CD14-positive monocyte (primary cell): ENCODE measurements at regions not wholly inside any gene's neighbourhood (a gene's known extent, or its start where the extent isn't known, plus 50 kb on each side); places are given as distances from the start of the nearest gene placed in this dataset.

Experiments used
- DNase-seq, 3 donors: peaks; one replicate each; pipeline ENCODE4 v3.0.0-alpha.2; 2011 to 2022
- H2AFZ ChIP-seq: 2 replicates; pipeline ENCODE4 v1.6.0; 2012; ENCODE audit warnings: mild to moderate bottlenecking, low read depth, low read length, inconsistent platforms; ENCODE audit not compliant: insufficient read depth, poor library complexity, severe bottlenecking
- H3K27ac ChIP-seq, 2 donors: 1 replicate in 1 of 2; 2 replicates in 1 of 2; pipeline ENCODE4 v1.5.1; 2012 to 2013; ENCODE audit warnings: low read length in 2 of 2, control low read depth in 1 of 2, inconsistent platforms in 1 of 2, low read depth in 1 of 2, mild to moderate bottlenecking in 1 of 2
- H3K27me3 ChIP-seq, 2 donors: one replicate each; pipeline versions ENCODE4 v1.6.0 to v1.6.1; 2011 to 2013; ENCODE audit warnings: low read length in 2 of 2; ENCODE audit not compliant: control insufficient read depth in 2 of 2, insufficient read depth in 2 of 2
- H3K36me3 ChIP-seq, 2 donors: replicated peaks in 1 of 2; 1 replicate in 1 of 2; 2 replicates in 1 of 2; pipeline versions ENCODE4 v1.5.1 to v1.6.1; 2012 to 2013; ENCODE audit warnings: low read length in 2 of 2, control low read depth in 1 of 2, inconsistent platforms in 1 of 2, mild to moderate bottlenecking in 1 of 2; ENCODE audit not compliant: insufficient read depth in 2 of 2, control insufficient read depth in 1 of 2
- H3K4me1 ChIP-seq, 2 donors: 1 replicate in 1 of 2; 2 replicates in 1 of 2; pipeline versions ENCODE4 v1.5.1 to v1.6.1; 2012 to 2013; ENCODE audit warnings: low read length in 2 of 2, control low read depth in 1 of 2, inconsistent platforms in 1 of 2, mild to moderate bottlenecking in 1 of 2, moderate library complexity in 1 of 2; ENCODE audit not compliant: insufficient read depth in 2 of 2, control insufficient read depth in 1 of 2
- H3K4me2 ChIP-seq: replicated peaks from 2 replicates; pipeline ENCODE3; 2012; ENCODE audit warnings: low read length, moderate library complexity, mild to moderate bottlenecking; ENCODE audit not compliant: poor library complexity, severe bottlenecking; ENCODE audit errors: extremely low read depth
- H3K4me3 ChIP-seq, 3 experiments: fragments of 200-600 bp in 1 of 3; sonication (generic) in 1 of 3; replicated peaks in 1 of 3; 1 replicate in 2 of 3; 2 replicates in 1 of 3; pipeline ENCODE4 v1.5.1; 2011 to 2013; ENCODE audit warnings: low read length in 3 of 3, mild to moderate bottlenecking in 3 of 3, control low read depth in 2 of 3, low read depth in 2 of 3, inconsistent platforms in 1 of 3, moderate library complexity in 1 of 3
- H3K79me2 ChIP-seq: 2 replicates; pipeline ENCODE4 v1.6.0; 2012; ENCODE audit warnings: mild to moderate bottlenecking, control low read depth, inconsistent platforms, low read length, moderate library complexity; ENCODE audit not compliant: insufficient read depth
- H3K9ac ChIP-seq: 2 replicates; pipeline ENCODE4 v1.6.0; 2017; ENCODE audit warnings: low read length, mild to moderate bottlenecking; ENCODE audit not compliant: insufficient read depth, poor library complexity, severe bottlenecking
- H3K9me3 ChIP-seq, 2 donors: replicated peaks in 1 of 2; 1 replicate in 1 of 2; 2 replicates in 1 of 2; pipeline versions ENCODE4 v1.5.1 to v1.6.1; 2012 to 2013; ENCODE audit warnings: low read length in 2 of 2, control low read depth in 1 of 2; ENCODE audit not compliant: control insufficient read depth in 1 of 2, insufficient read depth in 1 of 2
- H4K20me1 ChIP-seq: 2 replicates; pipeline ENCODE4 v1.6.0; 2012; ENCODE audit warnings: mild to moderate bottlenecking, low read length, control low read depth, moderate library complexity; ENCODE audit not compliant: insufficient read depth
- H3K27ac Mint-ChIP-seq, 7 donors: one replicate each; pipeline ENCODE4 v1.8.0; 2020; ENCODE audit warnings: mild to moderate bottlenecking in 7 of 7, mixed read lengths in 7 of 7, moderate library complexity in 6 of 7, inconsistent platforms in 2 of 7
- H3K27me3 Mint-ChIP-seq, 3 donors: one replicate each; pipeline ENCODE4 v1.8.0; 2021 to 2022; ENCODE audit warnings: low read depth in 3 of 3, mild to moderate bottlenecking in 3 of 3, mixed read lengths in 3 of 3, moderate library complexity in 3 of 3, inconsistent platforms in 1 of 3
- H3K36me3 Mint-ChIP-seq, 2 donors: one replicate each; pipeline ENCODE4 v1.8.0; 2020; ENCODE audit warnings: mixed read lengths in 2 of 2, inconsistent platforms in 1 of 2, mild to moderate bottlenecking in 1 of 2
- H3K4me1 Mint-ChIP-seq: one replicate; pipeline ENCODE4 v1.8.0; 2020; ENCODE audit warnings: mild to moderate bottlenecking, mixed read lengths
- H3K4me3 Mint-ChIP-seq, 2 donors: one replicate each; pipeline ENCODE4 v1.8.0; 2020; ENCODE audit warnings: mild to moderate bottlenecking in 2 of 2, mixed read lengths in 2 of 2, moderate library complexity in 1 of 2
- H3K9me3 Mint-ChIP-seq, 7 donors: one replicate each; pipeline ENCODE4 v1.8.0; 2020 to 2022; ENCODE audit warnings: mixed read lengths in 7 of 7, mild to moderate bottlenecking in 6 of 7, moderate library complexity in 6 of 7, inconsistent platforms in 2 of 7
- CTCF ChIP-seq: fragments of 200-600 bp; IDR thresholded peaks from one replicate; pipeline ENCODE4 v1.8.0; 2022; ENCODE audit warnings: antibody characterized with exemption, mild to moderate bottlenecking
- WGBS: methylation state at CpG from one replicate; pipeline ENCODE4 v1.1.5; 2013; ENCODE audit warnings: missing lambda C conversion rate; ENCODE audit not compliant: insufficient coverage; 5-methylcytosine and 5-hydroxymethylcytosine counted together
- intact Hi-C, 2 donors: fragments of 100-400 bp; cut with micrococcal nuclease; formaldehyde crosslinking; loops; one replicate each; pipeline versions ENCODE4 v1.15.0 to v1.15.1; 2023

- intact Hi-C loops: no loop called here
- Mint-ChIP-seq H3K4me1 (no peaks in the 10 kb centered on the region), H3K4me3 (no peak overlapping the region), H3K36me3 (no peaks in the 10 kb centered on the region), H3K9me3 (peaks cover 0 to 3% (median 2%) of the 10 kb centered on the region in 7 donors), H3K27me3 (no peaks in the 10 kb centered on the region), H3K27ac (no peak overlapping the region)
- no peaks in the 10 kb centered on the region for H3K36me3 ChIP-seq
- no peak overlapping the region for H3K4me3 ChIP-seq
- no peaks in the 10 kb centered on the region for H3K27me3 ChIP-seq
- TF ChIP-seq CTCF: no peak
- no CpG with 5 or more reads among the region's 1 CpG for WGBS
- no peak overlapping the region for H3K27ac ChIP-seq
- H3K4me1 ChIP-seq: no peaks in the 10 kb centered on the region
- no peak overlapping the region for H2AFZ ChIP-seq
- no peaks in the 10 kb centered on the region for H4K20me1 ChIP-seq
- no peak for DNase-seq
- H3K79me2 ChIP-seq: no peaks in the 10 kb centered on the region
- H3K4me2 ChIP-seq: no peak overlapping the region
- no peak overlapping the region for H3K9ac ChIP-seq
- H3K9me3 ChIP-seq: peaks cover 0 to 4% of the 10 kb centered on the region in 2 donors
These were observed 1352.6 kb upstream of the NUDT12 start for GRCh38 chr5:104915226-104915625.

- no peak overlapping the region for H3K27ac ChIP-seq
- Mint-ChIP-seq H3K9me3 (peaks cover 0 to 3% (median 2%) of the 10 kb centered on the region in 7 donors), H3K4me1 (no peaks in the 10 kb centered on the region), H3K27me3 (no peaks in the 10 kb centered on the region), H3K4me3 (no peak overlapping the region), H3K27ac (no peak overlapping the region), H3K36me3 (no peaks in the 10 kb centered on the region)
- no peak overlapping the region for H3K4me3 ChIP-seq
- no peaks in the 10 kb centered on the region for H3K4me1 ChIP-seq
- no peaks in the 10 kb centered on the region for H3K27me3 ChIP-seq
- no peak for TF ChIP-seq CTCF
- no peak overlapping the region for H2AFZ ChIP-seq
- H3K36me3 ChIP-seq: no peaks in the 10 kb centered on the region
- DNase-seq: no peak
- no peaks in the 10 kb centered on the region for H4K20me1 ChIP-seq
- no peaks in the 10 kb centered on the region for H3K79me2 ChIP-seq
- intact Hi-C loops: no loop called here
- no CpG with 5 or more reads among the region's 2 CpGs for WGBS
- H3K9me3 ChIP-seq: peaks cover 0 to 4% of the 10 kb centered on the region in 2 donors
- no peak overlapping the region for H3K9ac ChIP-seq
- H3K4me2 ChIP-seq: no peak overlapping the region
These were observed 1352.0 kb upstream of the NUDT12 start for GRCh38 chr5:104914536-104915070.
